SK-N-SH (cell line): ENCODE measurements at regions not wholly inside any gene's neighbourhood (a gene's known extent, or its start where the extent isn't known, plus 50 kb on each side); places are given as distances from the start of the nearest gene placed in this dataset.

Experiments
- CTCF ChIA-PET: fragments of 300-600, 350-600 bp; formaldehyde crosslinking; extraction: SDS; loops from one replicate; lab custom pipeline; 2021; lab: Yijun Ruan, JAX
- POLR2A ChIA-PET: fragments of 350-600 bp; sonication (Branson Sonifier 250); formaldehyde crosslinking; extraction: SDS; loops from one replicate; lab custom pipeline; 2020; ENCODE audit warnings: antibody characterized with exemption, inconsistent platforms; lab: Yijun Ruan, JAX
- DNase-seq: peaks from one replicate; pipeline ENCODE4 v3.0.0; 2012
- H2AFZ ChIP-seq: fragments of 200-600 bp; sonication (generic); 2 replicates; pipeline ENCODE4 v1.8.1; 2016; ENCODE audit warnings: antibody characterized with exemption, mild to moderate bottlenecking, low read depth
- H3F3A ChIP-seq: fragments of 200-600 bp; sonication (generic); replicated peaks from 2 replicates; pipeline ENCODE3; 2016; ENCODE audit warnings: antibody characterized with exemption, mild to moderate bottlenecking; ENCODE audit not compliant: insufficient read depth
- H3K27ac ChIP-seq, 2 experiments: fragments of 200-500 bp in 1 of 2; fragments of 200-600 bp in 1 of 2; sonication (Bioruptor generic) in 1 of 2; sonication (generic), shearing (Covaris generic) in 1 of 2; 2 replicates each; pipeline versions ENCODE4 v1.5.1 to v1.6.1; 2014 to 2016; ENCODE audit warnings: low read depth in 2 of 2, inconsistent platforms in 1 of 2, low read length in 1 of 2, mild to moderate bottlenecking in 1 of 2, mixed read lengths in 1 of 2
- H3K27me3 ChIP-seq: fragments of 200-600 bp; sonication (generic), shearing (Covaris generic); 2 replicates; pipeline ENCODE4 v1.6.1; 2016; ENCODE audit warnings: mixed run types; ENCODE audit not compliant: insufficient read depth
- H3K36me3 ChIP-seq, 2 experiments: fragments of 200-500 bp in 1 of 2; fragments of 200-600 bp in 1 of 2; sonication (Bioruptor generic) in 1 of 2; sonication (generic) in 1 of 2; replicated peaks in 1 of 2; 2 replicates each; pipeline versions ENCODE3 to v1.5.1; 2014 to 2016; ENCODE audit warnings: low read length in 1 of 2, mild to moderate bottlenecking in 1 of 2; ENCODE audit not compliant: insufficient read depth in 2 of 2, control insufficient read depth in 1 of 2
- H3K4me1 ChIP-seq, 2 experiments: fragments of 200-500 bp in 1 of 2; fragments of 200-600 bp in 1 of 2; sonication (Bioruptor generic) in 1 of 2; sonication (generic), shearing (Covaris generic) in 1 of 2; 2 replicates each; pipeline versions ENCODE4 v1.5.1 to v1.6.1; 2014 to 2016; ENCODE audit warnings: low read depth in 1 of 2, low read length in 1 of 2, mixed run types in 1 of 2; ENCODE audit not compliant: insufficient read depth in 2 of 2, control insufficient read depth in 1 of 2
- H3K4me2 ChIP-seq: fragments of 200-600 bp; sonication (generic), shearing (Covaris generic); 2 replicates; pipeline ENCODE4 v1.6.1; 2017; ENCODE audit warnings: mixed run types
- H3K4me3 ChIP-seq, 2 experiments: fragments of 200-500 bp in 1 of 2; fragments of 200-600 bp in 1 of 2; sonication (Bioruptor generic) in 1 of 2; sonication (generic), shearing (Covaris generic) in 1 of 2; 2 replicates each; pipeline versions ENCODE4 v1.5.1 to v1.8.1; 2014 to 2016; ENCODE audit warnings: low read depth in 2 of 2, inconsistent platforms in 1 of 2, low read length in 1 of 2, mild to moderate bottlenecking in 1 of 2, mixed read lengths in 1 of 2, moderate library complexity in 1 of 2
- H3K79me2 ChIP-seq: fragments of 200-600 bp; sonication (generic); 2 replicates; pipeline ENCODE4 v1.8.1; 2017; ENCODE audit warnings: mild to moderate bottlenecking; ENCODE audit not compliant: insufficient read depth
- H3K9ac ChIP-seq: fragments of 200-600 bp; sonication (generic); 2 replicates; pipeline ENCODE4 v1.6.1; 2017; ENCODE audit warnings: mixed run types
- H3K9me2 ChIP-seq: fragments of 200-600 bp; sonication (generic); 2 replicates; pipeline ENCODE4 v1.6.1; 2017; ENCODE audit warnings: mixed run types
- H3K9me3 ChIP-seq: fragments of 200-600 bp; sonication (generic); 2 replicates; pipeline ENCODE4 v1.6.1; 2017; ENCODE audit warnings: mixed run types, mild to moderate bottlenecking, moderate library complexity
- H4K20me1 ChIP-seq: fragments of 200-600 bp; sonication (generic); 2 replicates; pipeline ENCODE4 v1.6.1; 2017; ENCODE audit warnings: mild to moderate bottlenecking, mixed run types; ENCODE audit not compliant: insufficient read depth
- FOSL2 ChIP-seq: IDR thresholded peaks from 2 replicates; pipeline ENCODE4 v1.4.0; 2012; ENCODE audit warnings: low read depth, mild to moderate bottlenecking, moderate library complexity, borderline replicate concordance
- GATA2 ChIP-seq: sonication (generic); formaldehyde crosslinking; IDR thresholded peaks from 2 replicates; pipeline ENCODE4 v1.5.0; 2020; ENCODE audit warnings: mild to moderate bottlenecking, missing genetic modification reagents
- JUND ChIP-seq: IDR thresholded peaks from 2 replicates; pipeline ENCODE4 v1.4.0; 2012
- NRF1 ChIP-seq: IDR thresholded peaks from 2 replicates; pipeline ENCODE4 v1.6.1; 2012; ENCODE audit warnings: low read depth, mild to moderate bottlenecking, low read length
- RCOR1 ChIP-seq: fragments of 150-350 bp; IDR thresholded peaks from 2 replicates; pipeline ENCODE4 v1.6.1; 2017; ENCODE audit warnings: antibody characterized with exemption, low read length
- RXRA ChIP-seq: IDR thresholded peaks from 2 replicates; pipeline ENCODE4 v1.4.0; 2012; ENCODE audit warnings: low read depth, mild to moderate bottlenecking, borderline replicate concordance
- TCF12 ChIP-seq: IDR thresholded peaks from 2 replicates; pipeline ENCODE4 v1.4.0; 2012
- TEAD4 ChIP-seq: IDR thresholded peaks from 2 replicates; pipeline ENCODE4 v1.4.0; 2012; ENCODE audit warnings: mild to moderate bottlenecking, borderline replicate concordance; ENCODE audit not compliant: insufficient read depth
- USF1 ChIP-seq: IDR thresholded peaks from 2 replicates; pipeline ENCODE4 v1.4.0; 2012; ENCODE audit warnings: low read depth, borderline replicate concordance
- YY1 ChIP-seq: IDR thresholded peaks from 2 replicates; pipeline ENCODE4 v1.4.0; 2012; ENCODE audit warnings: low read depth, mild to moderate bottlenecking
- ZBTB33 ChIP-seq: IDR thresholded peaks from 2 replicates; pipeline ENCODE4 v1.4.0; 2012; ENCODE audit warnings: low read depth, borderline replicate concordance
- WGBS: methylation state at CpG from one replicate; pipeline ENCODE4 v1.1.6; 2017; ENCODE audit warnings: low lambda C conversion rate; 5-methylcytosine and 5-hydroxymethylcytosine counted together
- TF ChIP-seq, protein P1 (sequence below): IDR thresholded peaks from 2 replicates; pipeline ENCODE4; 2012
- TF ChIP-seq, protein P2 (sequence below): fragments of 150-350 bp; IDR thresholded peaks from 2 replicates; pipeline ENCODE4 v1.6.1; 2016; ENCODE audit warnings: mild to moderate bottlenecking, low read depth, low read length

- no peaks in the 10 kb centered on the region for H4K20me1 ChIP-seq
- no peak overlapping the region for H3K4me3 ChIP-seq
- H3K36me3 ChIP-seq: no peaks in the 10 kb centered on the region
- H3F3A ChIP-seq: no peaks in the 10 kb centered on the region
- TF ChIP-seq, protein P1, sequence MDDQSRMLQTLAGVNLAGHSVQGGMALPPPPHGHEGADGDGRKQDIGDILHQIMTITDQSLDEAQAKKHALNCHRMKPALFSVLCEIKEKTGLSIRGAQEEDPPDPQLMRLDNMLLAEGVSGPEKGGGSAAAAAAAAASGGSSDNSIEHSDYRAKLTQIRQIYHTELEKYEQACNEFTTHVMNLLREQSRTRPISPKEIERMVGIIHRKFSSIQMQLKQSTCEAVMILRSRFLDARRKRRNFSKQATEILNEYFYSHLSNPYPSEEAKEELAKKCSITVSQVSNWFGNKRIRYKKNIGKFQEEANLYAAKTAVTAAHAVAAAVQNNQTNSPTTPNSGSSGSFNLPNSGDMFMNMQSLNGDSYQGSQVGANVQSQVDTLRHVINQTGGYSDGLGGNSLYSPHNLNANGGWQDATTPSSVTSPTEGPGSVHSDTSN: no peak
- TF ChIP-seq RCOR1 (no peak), RXRA (no peak), TEAD4 (no peak), NRF1 (no peak), ZBTB33 (no peak), GATA2 (no peak), TCF12 (no peak), USF1 (no peak)
- TF ChIP-seq, protein P2, sequence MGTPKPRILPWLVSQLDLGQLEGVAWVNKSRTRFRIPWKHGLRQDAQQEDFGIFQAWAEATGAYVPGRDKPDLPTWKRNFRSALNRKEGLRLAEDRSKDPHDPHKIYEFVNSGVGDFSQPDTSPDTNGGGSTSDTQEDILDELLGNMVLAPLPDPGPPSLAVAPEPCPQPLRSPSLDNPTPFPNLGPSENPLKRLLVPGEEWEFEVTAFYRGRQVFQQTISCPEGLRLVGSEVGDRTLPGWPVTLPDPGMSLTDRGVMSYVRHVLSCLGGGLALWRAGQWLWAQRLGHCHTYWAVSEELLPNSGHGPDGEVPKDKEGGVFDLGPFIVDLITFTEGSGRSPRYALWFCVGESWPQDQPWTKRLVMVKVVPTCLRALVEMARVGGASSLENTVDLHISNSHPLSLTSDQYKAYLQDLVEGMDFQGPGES: no peak
- no peak overlapping the region for H2AFZ ChIP-seq
- no peaks in the 10 kb centered on the region for H3K4me1 ChIP-seq
- POLR2A ChIA-PET: no interaction called here
- no peaks in the 10 kb centered on the region for H3K9me2 ChIP-seq
- no peak overlapping the region for H3K27ac ChIP-seq
- H3K79me2 ChIP-seq: no peaks in the 10 kb centered on the region
- no peaks in the 10 kb centered on the region for H3K27me3 ChIP-seq
- WGBS: 16% methylated on average over 2 of the region's 2 CpGs
- H3K9me3 ChIP-seq: no peaks in the 10 kb centered on the region
- DNase-seq: no peak
- H3K9ac ChIP-seq: no peak overlapping the region
- no peak overlapping the region for H3K4me2 ChIP-seq
- CTCF ChIA-PET: no interaction called here
These were observed 445.8 kb downstream of the HTR1B start for GRCh38 chr6:77017537-77017936.

GRCh38 chr6:77015350-77015749 is 447.9 kb downstream of the HTR1B start:
- TF ChIP-seq YY1 (no peak), JUND (0 out of 2 replicates have a peak, but pooled peaks have one; percentile 40), FOSL2 (peak; percentile 44; the same call in 1 of the 2 replicates)
- Histone ChIP-seq H3K9ac (no peak overlapping the region), H3F3A (no peaks in the 10 kb centered on the region), H4K20me1 (no peaks in the 10 kb centered on the region), H3K27me3 (no peaks in the 10 kb centered on the region), H2AFZ (no peak overlapping the region), H3K4me3 (no peak overlapping the region), H3K27ac (peak overlapping the region in 1 of 2 experiments; percentile 36; a peak in 3 of 4 replicates), H3K9me2 (no peaks in the 10 kb centered on the region), H3K79me2 (no peaks in the 10 kb centered on the region), H3K36me3 (no peaks in the 10 kb centered on the region), H3K4me1 (no peaks in the 10 kb centered on the region), H3K9me3 (no peaks in the 10 kb centered on the region), H3K4me2 (peak overlapping the region; percentile 39; the same call in 1 of the 2 replicates)
- DNase-seq: no peak
- ChIA-PET POLR2A (no interaction called here), CTCF (no interaction called here)
- 3% methylated on average over 1 of the region's 1 CpG for WGBS
